VCaP (cell line): ENCODE measurements at regions not wholly inside any gene's neighbourhood (a gene's known extent, or its start where the extent isn't known, plus 50 kb on each side); places are given as distances from the start of the nearest gene placed in this dataset.
"Not testable (repeated sequence)": the region's sequence is repeated elsewhere in the genome, so short reads cannot be mapped to it uniquely, and the experiment has no call there.

Source experiments
- H3K27ac ChIP-seq: fragments of 450-650 bp; 2 replicates; pipeline ENCODE4 v1.5.1; 2017
- TF ChIP-seq, protein P1 (sequence below): fragments of 450-650 bp; conservative IDR thresholded peaks from 2 replicates; pipeline ENCODE4 v1.5.1; 2017; ENCODE audit warnings: mild to moderate bottlenecking, moderate library complexity

DNA sequence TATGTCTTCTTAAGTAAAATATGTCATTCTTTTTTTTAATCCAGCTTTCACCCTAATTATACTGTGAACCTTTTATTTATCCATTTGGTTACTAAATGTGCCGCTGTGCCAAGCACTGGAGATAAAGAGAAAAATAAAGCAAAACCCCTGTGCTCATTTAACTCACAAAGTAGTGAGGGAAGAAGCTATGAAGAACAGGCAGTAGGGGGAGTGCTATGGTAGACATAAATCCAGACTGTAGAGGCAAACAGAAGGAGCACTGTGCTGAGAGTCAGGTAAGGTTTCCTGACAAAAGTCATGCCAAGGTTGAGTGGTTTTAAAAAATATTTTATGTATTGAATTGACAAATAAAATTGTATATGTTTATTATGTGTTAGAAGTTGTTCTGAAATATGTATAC lies 188.5 kb upstream of the SYT10 start:
- H3K27ac ChIP-seq: no peak overlapping the region
- TF ChIP-seq, protein P1, sequence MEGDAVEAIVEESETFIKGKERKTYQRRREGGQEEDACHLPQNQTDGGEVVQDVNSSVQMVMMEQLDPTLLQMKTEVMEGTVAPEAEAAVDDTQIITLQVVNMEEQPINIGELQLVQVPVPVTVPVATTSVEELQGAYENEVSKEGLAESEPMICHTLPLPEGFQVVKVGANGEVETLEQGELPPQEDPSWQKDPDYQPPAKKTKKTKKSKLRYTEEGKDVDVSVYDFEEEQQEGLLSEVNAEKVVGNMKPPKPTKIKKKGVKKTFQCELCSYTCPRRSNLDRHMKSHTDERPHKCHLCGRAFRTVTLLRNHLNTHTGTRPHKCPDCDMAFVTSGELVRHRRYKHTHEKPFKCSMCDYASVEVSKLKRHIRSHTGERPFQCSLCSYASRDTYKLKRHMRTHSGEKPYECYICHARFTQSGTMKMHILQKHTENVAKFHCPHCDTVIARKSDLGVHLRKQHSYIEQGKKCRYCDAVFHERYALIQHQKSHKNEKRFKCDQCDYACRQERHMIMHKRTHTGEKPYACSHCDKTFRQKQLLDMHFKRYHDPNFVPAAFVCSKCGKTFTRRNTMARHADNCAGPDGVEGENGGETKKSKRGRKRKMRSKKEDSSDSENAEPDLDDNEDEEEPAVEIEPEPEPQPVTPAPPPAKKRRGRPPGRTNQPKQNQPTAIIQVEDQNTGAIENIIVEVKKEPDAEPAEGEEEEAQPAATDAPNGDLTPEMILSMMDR: no peak; the same call in 1 of the 2 replicates

DNA sequence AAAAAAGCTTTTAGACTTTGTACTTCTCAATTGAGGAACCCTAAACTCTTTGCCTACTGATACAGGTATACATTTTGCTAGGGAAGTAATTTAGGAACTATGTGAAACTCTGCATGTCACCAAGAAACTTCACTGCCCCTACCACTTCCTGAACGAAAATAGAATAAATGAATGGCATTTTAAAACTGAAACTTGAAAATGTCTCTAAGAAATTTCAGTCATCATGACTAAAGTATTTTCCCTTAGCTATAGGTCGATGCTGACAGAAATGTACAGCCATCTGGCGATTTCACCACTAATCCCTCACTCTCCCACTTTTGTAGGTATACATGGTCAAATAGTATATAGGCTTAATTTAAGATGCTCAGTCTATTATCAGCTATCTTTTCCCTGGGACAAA lies 194.9 kb upstream of the SYT10 start:
- TF ChIP-seq, protein P1: no peak

DNA sequence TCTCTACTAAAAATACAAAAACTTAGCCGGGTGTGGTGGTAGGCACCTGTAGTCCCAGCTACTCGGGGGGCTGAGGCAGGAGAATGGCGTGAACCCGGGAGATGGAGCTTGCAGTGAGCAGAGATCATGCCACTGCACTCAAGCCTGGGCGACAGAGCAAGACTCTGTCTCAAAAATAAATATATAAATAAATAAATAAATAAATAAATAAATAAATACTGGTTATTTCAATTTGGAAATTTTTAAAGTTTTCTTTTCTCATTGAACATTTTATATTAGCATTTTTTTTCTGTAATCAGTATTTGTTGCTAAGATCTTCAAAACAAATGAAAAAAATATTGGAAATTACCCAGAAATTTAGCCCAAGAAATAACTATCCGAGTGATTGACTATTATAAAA lies 197.3 kb upstream of the SYT10 start:
- H3K27ac ChIP-seq: not testable (repeated sequence)

More for the DNA sequence above, 194.9 kb upstream of the SYT10 start:
- no peak overlapping the region for H3K27ac ChIP-seq

DNA sequence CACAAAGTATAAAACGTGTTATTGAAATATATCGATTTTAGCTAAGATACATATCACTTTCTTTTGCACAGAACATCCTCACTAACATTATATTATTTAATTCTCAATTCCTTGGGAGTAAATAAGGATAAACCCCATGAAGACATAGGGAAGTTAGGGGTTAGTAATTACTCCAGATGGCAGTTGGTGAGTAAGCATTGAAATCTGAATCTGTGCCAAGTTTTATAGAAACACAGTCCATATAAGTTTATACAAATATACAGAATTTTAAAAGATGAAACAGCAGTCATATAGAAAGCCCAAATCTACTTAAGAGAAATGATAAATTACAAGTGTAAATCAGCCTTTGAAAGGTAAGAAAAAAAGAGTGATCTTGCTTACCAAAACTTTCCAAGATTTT lies 200.4 kb upstream of the SYT10 start:
- TF ChIP-seq, protein P1: no peak
- no peak overlapping the region for H3K27ac ChIP-seq

DNA sequence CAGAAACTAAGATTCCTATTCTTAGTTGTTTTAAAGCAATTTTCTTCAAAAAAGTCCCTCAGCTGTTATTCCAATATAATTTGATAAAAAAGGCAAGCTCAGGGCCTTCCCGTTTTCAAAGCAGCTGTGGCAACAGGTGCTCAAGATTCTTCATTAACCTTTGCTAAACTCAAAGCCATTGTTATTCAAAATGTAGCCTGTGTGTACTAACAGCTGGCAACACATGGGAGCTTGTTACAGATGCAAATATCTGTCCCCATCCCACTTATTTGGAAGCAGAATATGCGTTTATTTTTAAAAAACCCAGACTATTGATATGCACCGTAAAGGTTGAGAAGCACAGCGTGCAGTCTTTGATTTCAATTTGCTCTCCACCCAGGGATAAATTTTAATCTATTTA lies 210.4 kb upstream of the SYT10 start:
- TF ChIP-seq, protein P1: no peak
- H3K27ac ChIP-seq: no peak overlapping the region

DNA sequence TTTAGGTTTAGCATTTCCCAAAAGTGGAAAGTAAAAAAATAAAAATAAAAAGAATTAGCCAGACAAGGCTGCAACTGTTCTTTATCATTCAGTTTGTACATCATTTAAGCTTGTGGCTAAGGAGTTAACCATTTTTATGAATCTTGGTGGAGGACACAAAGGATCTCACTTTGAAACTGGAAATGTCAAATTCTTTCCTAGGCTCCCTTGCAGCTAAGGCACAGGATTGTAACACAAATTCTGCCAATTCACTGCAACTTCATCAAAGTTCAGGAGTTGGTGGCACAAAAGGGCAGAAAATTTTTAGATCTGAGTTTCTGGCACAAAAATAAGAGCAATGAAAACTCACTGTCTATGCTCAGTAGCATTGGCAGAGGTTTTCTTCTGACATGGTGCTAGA lies 211.2 kb upstream of the SYT10 start:
- TF ChIP-seq, protein P1: no peak
- no peak overlapping the region for H3K27ac ChIP-seq

DNA sequence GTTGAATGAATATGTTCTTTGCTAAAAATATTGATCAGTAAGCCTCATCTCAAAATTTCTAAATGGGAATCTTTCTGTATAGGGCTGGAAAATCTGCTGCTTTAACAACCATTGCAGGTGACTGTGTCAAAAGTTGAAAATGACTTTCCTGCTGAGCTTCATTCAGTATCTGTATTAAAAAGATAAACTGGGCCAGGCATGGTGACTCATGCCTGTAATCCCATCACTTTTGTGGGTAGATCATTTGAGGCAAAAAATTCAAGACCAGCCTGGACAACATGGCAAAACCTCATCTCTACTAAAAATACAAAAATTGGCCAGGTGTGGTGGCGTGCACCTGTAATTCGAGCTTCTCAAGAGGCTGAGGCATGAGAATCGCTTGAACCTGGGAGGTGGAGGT lies 213.7 kb upstream of the SYT10 start:
- H3K27ac ChIP-seq: no peak overlapping the region
- TF ChIP-seq, protein P1: no peak

DNA sequence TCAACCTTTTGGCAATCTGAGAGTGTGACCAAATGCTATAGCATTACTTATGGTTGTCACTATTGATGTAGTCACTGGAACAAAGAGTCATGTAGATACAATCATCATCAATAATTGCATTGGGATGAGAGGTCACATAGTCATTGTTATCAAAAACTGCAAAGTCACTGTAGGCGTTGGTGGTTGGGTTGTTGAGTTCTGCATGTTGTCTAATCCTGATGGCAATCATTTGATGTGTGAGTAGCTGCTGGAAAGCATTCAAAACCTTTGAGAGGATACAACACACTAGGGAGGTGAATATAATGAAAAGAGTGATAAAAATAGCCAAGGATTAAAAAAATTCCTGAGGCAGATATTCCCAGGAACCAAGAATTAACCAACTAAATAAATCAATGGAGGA lies 214.7 kb upstream of the SYT10 start:
- TF ChIP-seq, protein P1: no peak
- no peak overlapping the region for H3K27ac ChIP-seq
